GM23338 (cell line): ENCODE measurements at regions not wholly inside any gene's neighbourhood (a gene's known extent, or its start where the extent isn't known, plus 50 kb on each side); places are given as distances from the start of the nearest gene placed in this dataset.
A peak's percentile ranks its signal among the peaks of the same experiment; 100 is the strongest.

Experiments used
- CREB1 ChIP-seq: fragments of 250-450 bp; sonication (Bioruptor Pico); IDR thresholded peaks from 2 replicates; pipeline ENCODE4 v1.5.0; 2020; ENCODE audit warnings: low read depth, mild to moderate bottlenecking, moderate library complexity
- CTCF ChIP-seq, 2 experiments: fragments of 200-600 bp in 1 of 2; sonication (generic) in 1 of 2; conservative IDR thresholded peaks; 2 replicates each; pipeline versions ENCODE4 v1.5.1 to v1.6.1; 2016 to 2017; ENCODE audit warnings: antibody characterized with exemption in 2 of 2, low read depth in 2 of 2, mild to moderate bottlenecking in 2 of 2, moderate library complexity in 1 of 2
- ETS1 ChIP-seq: IDR thresholded peaks from 2 replicates; pipeline ENCODE4 v1.6.1; 2016; ENCODE audit warnings: antibody characterized with exemption
- EZH2 ChIP-seq: fragments of 200-600 bp; sonication (generic); IDR thresholded peaks from one replicate; pipeline ENCODE4 v1.8.0; 2017; ENCODE audit warnings: antibody characterized with exemption, mild to moderate bottlenecking, low read depth; ENCODE audit not compliant: unreplicated experiment
- EZH2phosphoT487 ChIP-seq: fragments of 200-600 bp; sonication (generic); IDR thresholded peaks from one replicate; pipeline ENCODE4 v1.8.1; 2018; ENCODE audit warnings: antibody characterized with exemption; ENCODE audit not compliant: unreplicated experiment
- JUNB ChIP-seq: IDR thresholded peaks from one replicate; pipeline ENCODE4 v1.6.1; 2016; ENCODE audit warnings: antibody characterized with exemption; ENCODE audit not compliant: unreplicated experiment
- NANOG ChIP-seq: IDR thresholded peaks from 2 replicates; pipeline ENCODE4 v1.6.1; 2016; ENCODE audit warnings: antibody characterized with exemption, borderline replicate concordance
- POLR2AphosphoS5 ChIP-seq: IDR thresholded peaks from 2 replicates; pipeline ENCODE4 v1.6.1; 2016; ENCODE audit warnings: antibody characterized with exemption, low read depth
- REST ChIP-seq: IDR thresholded peaks from one replicate; pipeline ENCODE4 v1.6.1; 2018; ENCODE audit warnings: antibody characterized with exemption; ENCODE audit not compliant: unreplicated experiment

- TF ChIP-seq CTCF (conservative IDR thresholded peaks at IDR 0.05; ENCODE audit: low read depth in 2 of 2) (peak; percentile 80 to 96), EZH2phosphoT487 (no peak), JUNB (no peak), EZH2 (no peak), CREB1 (CRISPR knock-in tag) (no peak), POLR2AphosphoS5 (no peak), REST (no peak), NANOG (no peak), ETS1 (no peak)
These were observed 84.1 kb downstream of the NXPE2 start for GRCh38 chr11:114762408-114762807.
